ENCODE measurements at regions not wholly inside any gene's neighbourhood (a gene's known extent, or its start where the extent isn't known, plus 50 kb on each side); places are given as distances from the start of the nearest gene placed in this dataset.

GRCh38 chr13:30034458-30034795 lies 184.0 kb upstream of the UBL3 start:
- no peak for DNase-seq (ENCODE audit: extremely low read depth in 1 of 2, low read depth in 1 of 2)

- DNase-seq (ENCODE audit: extremely low read depth in 1 of 2, low read depth in 1 of 2): no peak
Observed at GRCh38 chr13:30033681-30034457, 183.5 kb upstream of the UBL3 start.

GRCh38 chr13:30032263-30032662 lies 181.8 kb upstream of the UBL3 start:
- no peak for DNase-seq (ENCODE audit: extremely low read depth in 1 of 2, low read depth in 1 of 2)

GRCh38 chr13:30031488-30031887 lies 181.1 kb upstream of the UBL3 start:
- DNase-seq (ENCODE audit: extremely low read depth in 1 of 2, low read depth in 1 of 2): no peak

DNA sequence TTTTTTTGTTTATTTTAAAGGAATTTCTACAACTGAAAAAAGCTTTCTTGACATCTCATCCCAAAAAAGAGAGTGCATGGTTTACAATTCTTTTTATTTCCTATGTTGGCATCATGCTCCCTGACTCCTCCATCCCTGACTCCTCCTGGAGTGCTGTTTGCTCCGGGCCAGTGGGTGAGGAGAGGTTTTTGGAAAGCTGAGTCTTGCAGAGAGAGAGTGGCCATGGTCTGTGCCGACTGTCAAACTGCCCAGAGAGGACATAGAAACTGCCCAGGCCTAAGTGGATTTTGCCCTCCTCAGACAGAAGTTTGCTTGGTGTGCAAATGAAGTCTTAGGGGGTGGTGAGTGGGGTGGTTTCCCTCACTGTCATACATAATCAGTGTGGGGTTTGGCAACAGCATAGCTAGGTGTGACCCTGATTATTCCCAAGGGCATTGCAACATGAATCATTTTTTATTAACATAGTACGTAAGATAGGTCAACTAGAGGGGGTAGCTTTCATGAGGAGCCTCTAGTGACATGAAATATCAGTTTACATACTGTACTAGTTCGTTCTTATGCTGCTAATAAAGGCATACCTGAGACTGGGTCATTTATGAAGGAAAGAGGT lies 179.8 kb upstream of the UBL3 start:
- DNase-seq (ENCODE audit: extremely low read depth in 1 of 2, low read depth in 1 of 2): no peak

DNA sequence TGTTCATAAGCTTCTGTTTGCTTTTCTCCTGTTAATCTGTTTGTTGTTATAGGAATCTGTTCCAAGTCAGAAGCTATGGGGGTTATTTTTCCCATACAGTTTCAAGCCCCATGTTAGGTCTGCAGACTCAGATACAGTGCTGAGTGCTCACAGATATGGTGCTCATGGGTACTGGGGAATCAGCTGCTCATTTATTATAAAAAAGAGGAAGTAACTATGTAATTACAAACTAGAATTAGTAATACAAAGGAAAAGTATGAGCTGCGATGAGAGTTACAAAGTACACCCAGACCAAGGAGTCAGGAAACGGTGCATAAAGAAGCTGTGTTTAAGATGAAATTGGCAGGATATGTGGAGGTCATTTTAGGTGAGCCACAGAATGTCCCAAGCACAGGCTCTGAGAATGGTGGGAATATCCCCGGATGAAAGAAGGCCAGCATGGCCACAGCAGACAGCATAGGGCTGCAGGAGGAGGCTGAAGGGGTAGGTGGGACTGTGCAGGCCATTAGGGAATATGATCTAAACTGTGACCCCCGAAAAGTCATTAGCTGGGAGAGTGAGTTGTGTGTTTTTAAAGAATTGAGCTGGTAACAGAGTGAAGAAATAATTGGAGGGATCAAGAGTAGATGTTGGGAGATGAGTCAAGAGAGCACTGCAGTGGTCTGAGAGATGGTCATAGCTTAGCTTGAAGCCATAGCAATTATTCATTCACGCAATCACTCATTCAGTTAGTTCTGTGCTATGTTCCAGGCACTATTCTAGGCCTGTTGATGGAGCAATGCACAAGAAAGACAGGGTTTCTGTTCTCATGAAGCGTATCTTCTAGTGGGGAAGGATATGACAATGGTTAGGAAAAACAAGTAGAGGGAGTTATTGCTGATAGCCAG lies 177.4 kb upstream of the UBL3 start:
- DNase-seq (ENCODE audit: extremely low read depth in 1 of 2, low read depth in 1 of 2): no peak

DNA sequence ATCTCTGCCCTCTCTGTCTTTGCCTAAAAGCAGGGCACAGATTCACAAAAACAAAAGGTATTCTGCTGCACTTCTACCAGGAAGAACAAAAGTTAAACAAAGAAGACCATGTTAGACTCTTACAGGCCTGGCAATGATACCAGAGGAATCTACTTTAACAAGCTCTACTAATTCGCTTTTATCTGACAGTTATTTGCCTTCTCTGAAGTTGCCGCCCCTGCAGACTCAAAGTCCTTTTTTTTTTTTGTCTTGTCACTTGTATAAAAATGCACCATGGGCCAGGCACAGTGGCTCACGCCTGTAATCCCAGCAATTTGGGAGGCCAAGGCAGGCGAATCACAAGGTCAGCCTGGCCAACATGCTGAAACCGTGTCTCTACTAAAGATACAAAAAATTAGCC lies 176.5 kb upstream of the UBL3 start:
- DNase-seq (ENCODE audit: extremely low read depth in 1 of 2, low read depth in 1 of 2): no peak

DNA sequence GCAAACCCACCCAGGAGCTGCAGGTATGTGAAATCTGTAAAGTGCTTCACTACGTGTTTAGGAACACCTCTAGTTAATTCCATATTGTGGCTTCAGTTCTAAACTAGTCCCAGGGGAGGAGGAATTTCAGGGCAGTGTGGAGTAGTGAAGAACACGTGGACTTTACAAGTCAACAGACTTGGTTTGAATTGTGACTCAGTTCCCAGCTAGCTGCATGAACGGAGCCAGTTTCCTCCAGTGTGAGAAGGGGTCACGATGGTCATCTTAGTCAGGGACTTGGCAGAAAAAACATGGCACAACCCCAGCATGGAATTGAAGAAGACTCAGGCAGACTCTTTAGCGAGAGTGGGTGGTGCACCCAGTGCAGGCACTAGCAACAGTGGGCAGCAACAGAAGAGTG lies 175.7 kb upstream of the UBL3 start:
- DNase-seq (ENCODE audit: extremely low read depth in 1 of 2, low read depth in 1 of 2): no peak

GRCh38 chr13:30025351-30025750 lies 174.9 kb upstream of the UBL3 start:
- DNase-seq (ENCODE audit: extremely low read depth in 1 of 2, low read depth in 1 of 2): no peak

DNA sequence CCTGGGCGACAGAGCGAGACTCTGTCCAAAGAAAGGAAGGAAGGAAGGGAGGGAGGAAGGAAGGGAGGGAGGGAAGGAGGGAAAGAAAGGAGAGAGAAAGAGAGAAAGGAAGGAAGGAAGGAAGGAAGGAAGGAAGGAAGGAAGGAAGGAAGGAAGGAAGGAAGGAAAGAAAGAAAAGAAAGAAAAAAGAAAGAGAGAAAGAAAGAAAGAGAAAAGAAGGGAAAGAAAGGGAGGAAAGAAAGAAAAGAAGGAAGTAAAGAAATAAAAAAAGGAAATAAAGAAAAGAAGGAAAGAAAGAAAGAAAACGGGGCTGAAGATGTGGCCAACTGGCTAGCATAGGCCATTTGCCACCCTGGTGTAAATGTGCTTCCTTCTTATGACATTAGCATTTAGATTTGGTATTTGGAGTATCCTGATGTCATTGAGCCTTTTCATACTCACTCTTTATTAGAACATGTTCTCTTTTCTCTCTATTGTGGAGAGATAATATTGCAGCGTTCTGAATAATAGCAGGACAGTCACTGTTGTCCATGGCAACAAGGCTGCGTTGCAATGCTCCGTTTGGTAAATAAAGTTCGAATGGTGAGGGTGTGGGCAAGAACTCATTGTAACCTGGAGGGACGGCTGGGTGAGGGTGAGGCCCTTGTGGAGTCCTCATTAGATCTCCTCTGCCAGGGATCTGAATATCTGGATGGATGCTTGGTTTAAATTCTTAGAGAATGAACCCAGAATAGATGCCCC lies 173.9 kb upstream of the UBL3 start:
- no peak for DNase-seq (ENCODE audit: extremely low read depth in 1 of 2, low read depth in 1 of 2)

DNA sequence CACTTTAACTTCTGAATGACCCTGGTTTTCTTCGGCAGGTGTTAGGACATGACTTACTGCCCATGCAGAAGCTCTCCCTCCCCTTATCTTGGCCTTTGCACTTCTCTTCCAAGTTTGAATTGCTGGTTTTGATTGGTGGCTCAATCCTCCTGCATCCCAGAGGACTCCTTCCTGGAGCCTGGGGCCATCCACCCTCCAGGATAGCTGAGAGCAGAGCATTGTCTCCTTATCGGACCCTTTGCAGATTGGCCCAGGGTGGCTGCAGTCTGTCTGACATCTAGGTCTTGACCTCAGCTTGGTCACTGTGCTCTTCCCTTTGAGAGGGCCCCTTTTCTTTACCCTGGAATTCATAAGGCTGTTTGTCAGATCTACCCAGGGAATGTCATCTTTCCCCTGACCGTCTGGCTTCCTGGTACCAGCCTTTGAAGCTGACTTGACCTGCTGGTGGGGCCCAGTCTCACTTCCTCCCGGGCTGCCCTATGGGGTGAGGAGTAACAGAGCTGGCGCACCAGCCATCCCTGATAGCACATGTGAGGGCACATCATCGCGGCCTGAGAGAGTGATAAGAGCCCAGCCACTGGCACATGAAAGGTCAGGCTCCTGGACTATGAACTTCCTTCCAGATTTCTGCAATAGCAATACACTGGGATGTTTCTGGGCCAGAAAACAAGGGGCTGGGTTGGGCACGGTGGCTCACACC lies 172.9 kb upstream of the UBL3 start:
- DNase-seq (ENCODE audit: extremely low read depth in 1 of 2, low read depth in 1 of 2): no peak

DNA sequence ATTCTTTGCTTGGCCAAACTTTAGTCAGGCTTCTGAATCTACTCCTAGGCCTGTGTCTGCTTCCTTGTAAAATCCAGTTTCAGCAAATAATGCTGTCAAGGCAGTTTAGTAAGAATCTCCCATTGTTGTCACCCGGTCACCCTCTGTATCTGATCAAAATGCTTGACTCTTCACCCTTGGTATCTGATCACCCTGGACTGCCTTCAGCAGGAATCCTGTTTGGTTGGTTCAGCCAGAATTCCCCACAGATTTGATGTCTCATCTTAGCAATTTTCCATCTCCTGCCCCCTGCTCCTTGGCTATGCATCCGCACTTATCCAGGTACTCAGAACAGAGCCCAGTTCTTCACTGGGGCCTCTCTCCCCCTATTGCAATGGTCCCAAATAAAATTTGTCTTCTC lies 172.4 kb upstream of the UBL3 start:
- no peak for DNase-seq (ENCODE audit: extremely low read depth in 1 of 2, low read depth in 1 of 2)

DNA sequence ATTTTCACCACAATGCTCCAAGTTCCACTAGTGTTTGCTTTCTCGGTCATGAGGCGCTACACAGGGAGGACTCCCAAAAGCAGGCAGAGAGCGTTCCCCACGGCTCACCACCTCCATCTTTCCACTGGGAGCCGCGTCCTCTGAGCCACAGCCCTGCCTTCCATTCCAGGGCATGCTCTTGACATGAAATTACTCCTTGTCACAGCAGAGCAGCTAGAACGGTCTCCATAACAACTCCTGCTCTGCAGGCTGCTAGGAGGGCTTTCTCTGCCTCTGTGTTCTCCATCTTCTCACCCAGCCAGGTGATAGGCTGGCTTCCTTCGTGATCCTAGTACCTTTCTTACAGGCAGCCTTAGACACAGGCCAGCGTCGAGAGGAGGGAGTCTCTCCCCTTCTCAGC lies 171.8 kb upstream of the UBL3 start:
- no peak for DNase-seq (ENCODE audit: extremely low read depth in 1 of 2, low read depth in 1 of 2)

DNA sequence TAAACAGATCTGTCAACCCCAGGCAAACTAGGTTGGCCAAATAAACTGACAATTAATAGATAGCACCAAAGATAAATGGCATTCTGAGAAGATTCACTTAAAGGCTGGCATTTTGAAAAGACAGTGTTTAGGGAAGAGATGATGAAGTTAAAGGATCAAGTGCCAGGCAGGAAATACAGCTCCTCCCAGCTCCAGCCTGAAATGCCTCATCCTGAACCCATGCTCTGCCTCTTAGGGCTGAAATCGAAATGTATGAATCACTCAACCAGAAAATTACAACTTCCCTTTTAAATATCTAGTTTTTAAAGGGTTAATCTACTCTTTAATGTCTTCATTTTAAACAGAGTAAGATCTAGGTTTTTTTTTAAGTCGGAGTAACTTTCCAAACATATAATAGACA lies 171.2 kb upstream of the UBL3 start:
- no peak for DNase-seq (ENCODE audit: extremely low read depth in 1 of 2, low read depth in 1 of 2)

GRCh38 chr13:30020726-30021312 lies 170.4 kb upstream of the UBL3 start:
- no peak for DNase-seq (ENCODE audit: extremely low read depth in 1 of 2, low read depth in 1 of 2)

- no peak for DNase-seq (ENCODE audit: extremely low read depth in 1 of 2, low read depth in 1 of 2)
Observed at GRCh38 chr13:30019648-30020626, 169.5 kb upstream of the UBL3 start.

- DNase-seq (ENCODE audit: extremely low read depth in 1 of 2, low read depth in 1 of 2): no peak
Observed at GRCh38 chr13:30017880-30018279, 167.5 kb upstream of the UBL3 start.

- no peak for DNase-seq (ENCODE audit: extremely low read depth in 1 of 2, low read depth in 1 of 2)
Observed at GRCh38 chr13:30016398-30016797, 166.0 kb upstream of the UBL3 start.

GRCh38 chr13:30009411-30009810 lies 159.0 kb upstream of the UBL3 start:
- DNase-seq (ENCODE audit: extremely low read depth in 1 of 2, low read depth in 1 of 2): no peak
